GM19328 (cell line): ENCODE measurements at regions not wholly inside any gene's neighbourhood (a gene's known extent, or its start where the extent isn't known, plus 50 kb on each side); places are given as distances from the start of the nearest gene placed in this dataset.
"Not testable (repeated sequence)": the region's sequence is repeated elsewhere in the genome, so short reads cannot be mapped to it uniquely, and the experiment has no call there.

Experiments used
- ATAC-seq: cut with Tn5 transposase; IDR thresholded peaks from one replicate; pipeline ENCODE4 v1.9.1; 2021; ENCODE audit warnings: mild to moderate bottlenecking, moderate library complexity; ENCODE audit not compliant: unreplicated experiment

DNA sequence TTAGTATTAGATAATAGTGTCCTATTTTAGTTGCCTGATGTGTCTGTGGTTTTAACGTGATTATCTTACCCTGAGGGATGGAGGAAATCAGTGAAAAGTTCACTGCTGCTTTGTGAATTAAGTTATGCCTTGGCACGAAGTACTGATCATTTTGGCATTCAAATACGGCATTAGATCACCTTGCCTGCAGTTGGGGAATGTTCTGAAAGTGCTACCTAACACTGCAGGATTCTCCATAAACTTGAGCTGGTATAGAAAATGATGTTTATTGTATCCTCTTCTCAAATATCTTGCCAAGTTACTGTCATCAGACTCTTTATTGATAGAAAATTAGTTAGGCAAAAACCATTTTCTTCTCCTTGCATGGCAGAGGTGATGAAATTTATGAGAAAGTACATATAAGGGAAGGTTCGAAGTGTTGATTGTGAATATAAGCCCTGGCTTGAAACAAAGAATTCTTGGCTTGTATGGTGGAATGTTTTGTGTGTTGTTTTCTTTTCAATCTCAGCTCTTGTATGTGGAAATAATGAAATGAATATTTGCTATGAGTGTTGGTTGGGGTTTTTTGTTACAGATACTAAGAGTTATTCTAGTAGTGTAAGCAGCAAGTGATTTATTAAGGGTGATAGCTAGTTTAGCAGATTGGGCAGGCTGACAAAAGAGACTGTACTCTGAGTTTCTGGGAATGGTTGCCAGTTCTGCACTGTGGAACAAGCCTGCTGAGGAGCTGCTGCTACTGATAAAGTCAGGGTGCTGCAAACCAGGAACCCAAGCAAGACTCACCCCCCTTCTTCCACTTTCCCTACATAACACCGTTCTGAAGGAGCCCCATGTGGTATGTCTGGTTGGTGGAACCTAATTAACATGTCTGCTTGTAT lies 448.3 kb downstream of the PCNX1 start:
- ATAC-seq = peak; percentile 63

DNA sequence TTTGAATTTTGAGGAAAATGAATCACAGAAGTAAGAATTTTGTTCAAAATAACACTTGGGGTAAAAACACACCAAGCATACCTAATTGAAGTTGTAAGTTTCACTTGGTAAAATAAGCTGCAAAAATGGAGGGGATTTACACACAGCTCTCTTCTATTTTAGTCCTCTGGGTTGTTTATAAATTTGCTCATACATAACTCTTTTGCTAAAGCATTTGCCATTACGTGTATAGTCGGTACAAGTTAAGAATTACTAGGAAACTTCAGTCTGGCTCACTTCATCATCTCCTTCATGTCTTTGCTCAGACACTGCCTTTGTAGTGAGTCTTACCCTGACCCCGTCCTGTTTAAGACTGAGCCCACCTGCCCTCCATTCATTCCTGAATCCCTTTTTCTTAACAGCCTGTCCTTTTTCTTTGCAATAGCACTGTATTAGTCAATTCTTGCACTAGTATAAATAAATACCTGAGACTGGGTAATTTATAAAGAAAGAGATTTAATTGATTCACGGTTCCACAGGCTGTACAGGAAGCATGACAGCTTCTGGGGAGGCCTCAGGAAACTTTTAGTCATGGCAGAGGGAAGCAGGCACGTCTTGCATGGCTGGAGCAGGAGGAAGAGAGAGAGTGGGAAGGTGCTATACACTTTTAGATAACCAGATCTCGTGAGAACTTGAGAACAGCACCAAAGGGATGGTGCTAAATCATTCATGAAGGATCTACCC lies 451.1 kb downstream of the PCNX1 start:
- no peak for ATAC-seq

DNA sequence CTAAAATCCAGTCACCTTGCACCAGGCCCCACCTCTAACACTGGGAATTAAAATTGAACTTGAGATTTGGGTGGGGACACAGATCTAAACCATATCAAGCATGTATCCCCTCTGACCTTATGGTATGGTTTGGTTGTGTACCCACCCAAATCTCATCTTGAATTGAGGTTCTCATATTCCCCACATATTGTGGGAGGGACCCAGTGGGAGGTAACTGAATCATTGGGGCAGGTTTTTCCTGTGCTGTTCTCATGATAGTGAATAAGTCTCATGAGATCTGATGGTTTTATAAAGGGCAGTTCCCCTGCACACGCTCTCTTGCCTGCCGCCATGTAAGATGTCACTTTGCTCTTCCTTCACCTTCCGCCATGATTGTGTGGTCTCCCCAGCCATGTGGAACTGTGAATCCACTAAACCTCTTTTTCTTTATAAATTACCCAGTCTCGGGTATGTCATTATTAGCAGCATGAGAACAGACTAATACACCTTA lies 451.7 kb downstream of the PCNX1 start:
- ATAC-seq = not testable (repeated sequence)

DNA sequence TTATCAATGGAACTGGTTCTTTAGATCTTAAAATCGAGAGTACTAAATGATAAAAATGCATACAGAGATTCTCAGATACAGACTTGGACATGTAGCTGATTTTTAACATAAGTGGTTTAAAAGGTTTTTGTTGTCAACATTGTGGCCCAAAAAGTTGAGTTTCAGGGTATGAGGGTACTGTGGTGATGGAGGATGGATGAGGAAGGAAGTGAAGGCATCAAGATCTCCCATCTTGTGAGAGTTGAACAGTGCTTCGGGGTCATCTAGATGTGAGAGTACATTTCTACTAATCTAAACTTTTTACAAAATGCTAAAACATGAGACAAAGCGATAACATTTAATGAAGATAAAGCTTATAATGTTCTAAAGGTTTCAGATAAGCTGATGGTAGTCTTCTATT lies 452.6 kb downstream of the PCNX1 start:
- ATAC-seq = no peak

DNA sequence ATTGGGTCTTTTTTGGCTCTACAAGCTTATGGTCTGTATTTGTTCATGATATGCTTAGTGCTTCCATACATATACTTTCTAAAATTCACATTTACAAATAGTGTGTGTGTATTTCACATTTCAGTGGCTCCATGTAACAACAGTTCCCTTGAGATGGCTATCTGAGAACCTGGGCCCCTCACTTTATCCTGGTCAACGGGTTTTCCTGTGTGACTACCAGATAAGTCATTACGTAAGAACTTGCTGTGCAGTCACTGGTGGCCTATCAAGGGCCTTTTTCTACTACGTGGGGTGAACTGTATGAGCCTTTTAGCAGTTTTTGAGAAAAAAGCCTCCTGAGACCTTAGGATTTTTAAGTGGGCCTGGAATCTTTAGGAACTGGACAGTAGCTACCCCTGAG lies 454.1 kb downstream of the PCNX1 start:
- no peak for ATAC-seq

DNA sequence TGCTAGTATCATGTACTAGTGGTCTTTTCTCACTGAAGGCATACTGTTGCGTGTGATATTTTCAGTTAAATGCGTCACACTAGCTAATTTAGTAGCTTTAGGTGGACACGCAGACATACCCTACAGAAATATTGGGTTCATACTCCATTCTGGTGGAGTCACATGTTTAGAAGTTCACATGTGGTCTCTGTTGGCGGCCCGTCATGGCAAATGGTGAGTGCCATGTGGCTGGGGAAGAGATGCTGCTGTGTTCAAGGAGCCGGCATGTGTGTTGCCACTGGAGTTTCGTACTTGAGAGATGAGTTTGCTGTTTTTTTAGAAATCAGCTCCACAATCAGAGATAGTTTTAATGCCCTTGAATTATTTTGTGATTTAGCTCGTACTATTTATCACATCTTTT lies 454.6 kb downstream of the PCNX1 start:
- no peak for ATAC-seq

DNA sequence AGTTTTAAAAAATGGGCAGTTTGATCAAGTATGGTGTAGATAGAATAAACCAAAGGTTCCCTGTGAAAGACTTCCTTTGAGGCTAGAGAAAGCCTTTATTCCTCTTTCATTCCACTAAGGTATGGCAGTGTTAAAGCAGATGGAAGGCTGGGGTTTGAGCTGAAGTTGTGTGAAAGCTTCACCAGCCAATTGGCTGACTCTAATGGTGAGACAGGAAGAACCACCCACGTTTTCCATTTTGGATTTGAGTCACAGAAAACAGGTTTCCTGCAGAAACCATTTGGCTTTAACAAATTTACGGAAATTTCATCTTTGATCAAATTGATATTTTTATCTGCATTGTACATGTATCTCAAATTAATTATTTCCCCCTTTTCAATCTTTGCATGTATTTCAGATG lies 455.0 kb downstream of the PCNX1 start:
- no peak for ATAC-seq

DNA sequence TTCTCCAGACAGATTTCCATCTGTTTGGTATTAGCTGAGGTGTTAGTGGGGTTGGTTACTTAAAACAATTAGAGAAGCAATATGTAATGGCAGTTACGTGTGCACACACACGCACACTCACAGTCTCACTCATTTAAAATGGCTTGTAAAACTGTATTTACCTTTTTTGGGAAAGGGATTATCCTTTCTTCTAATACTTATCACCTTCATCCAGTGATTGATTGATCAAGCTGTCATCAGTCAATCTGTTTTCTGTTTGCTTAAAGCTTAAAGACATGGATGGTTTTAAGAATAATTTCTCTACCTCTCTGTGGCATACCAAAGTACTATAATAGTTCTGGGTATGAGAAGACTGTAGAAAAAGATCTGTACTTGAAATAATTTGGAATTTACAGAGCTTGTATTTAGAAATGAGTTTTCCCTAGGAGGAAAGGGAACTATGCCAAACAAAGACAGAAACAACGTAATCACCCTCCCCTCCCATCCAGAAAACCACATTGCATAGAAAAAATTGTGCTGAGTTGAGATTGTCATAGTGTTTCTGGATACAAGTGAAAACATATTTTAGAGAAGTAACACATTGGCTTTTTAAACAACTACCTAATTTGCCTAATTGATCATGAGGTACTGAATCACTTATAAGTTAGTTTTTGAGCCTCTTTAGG lies 455.8 kb downstream of the PCNX1 start:
- no peak for ATAC-seq

DNA sequence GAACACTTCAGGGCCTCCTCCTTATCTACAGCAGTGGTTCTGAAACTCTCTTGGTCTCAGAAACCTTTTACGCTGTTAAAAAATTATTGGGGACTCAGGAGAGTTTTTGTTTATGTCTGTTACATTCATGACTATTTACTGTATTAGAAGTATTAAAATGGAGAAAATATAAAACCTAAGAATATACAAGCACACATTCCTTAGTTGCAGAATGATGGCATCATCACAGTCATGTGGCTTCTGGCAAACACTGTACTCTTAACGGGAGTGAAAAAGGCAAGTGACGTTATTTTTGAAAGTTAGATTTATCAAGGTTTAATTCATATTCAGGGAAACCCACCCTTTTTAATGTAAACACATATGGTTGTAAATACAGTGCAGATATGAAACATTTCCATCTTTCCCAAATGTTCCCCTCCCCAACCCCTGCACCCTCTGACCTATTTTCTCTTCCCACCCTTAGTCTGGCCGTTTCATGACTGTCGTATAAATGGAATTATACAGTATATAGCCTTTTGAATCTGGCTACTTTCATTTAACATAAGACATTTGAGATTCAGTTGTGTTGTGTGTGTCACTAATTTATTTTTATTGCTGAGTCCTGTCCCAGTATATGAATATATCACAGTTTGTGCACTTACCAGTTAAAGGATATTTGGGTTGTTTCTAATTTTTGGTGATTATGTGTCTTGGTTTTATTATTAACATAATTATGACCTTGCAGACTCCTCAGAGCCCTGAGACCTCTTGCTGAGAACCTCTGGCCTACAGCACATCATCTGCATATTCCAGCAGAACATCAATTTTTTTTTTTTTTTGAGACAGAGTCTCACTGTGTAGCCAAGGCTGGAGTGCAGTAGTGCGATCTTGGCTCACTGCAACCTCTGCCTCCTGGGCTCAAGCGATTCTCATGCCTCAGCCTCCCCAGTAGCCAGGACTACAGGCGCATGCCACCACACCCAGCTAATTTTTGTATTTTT lies 457.0 kb downstream of the PCNX1 start:
- no peak for ATAC-seq

DNA sequence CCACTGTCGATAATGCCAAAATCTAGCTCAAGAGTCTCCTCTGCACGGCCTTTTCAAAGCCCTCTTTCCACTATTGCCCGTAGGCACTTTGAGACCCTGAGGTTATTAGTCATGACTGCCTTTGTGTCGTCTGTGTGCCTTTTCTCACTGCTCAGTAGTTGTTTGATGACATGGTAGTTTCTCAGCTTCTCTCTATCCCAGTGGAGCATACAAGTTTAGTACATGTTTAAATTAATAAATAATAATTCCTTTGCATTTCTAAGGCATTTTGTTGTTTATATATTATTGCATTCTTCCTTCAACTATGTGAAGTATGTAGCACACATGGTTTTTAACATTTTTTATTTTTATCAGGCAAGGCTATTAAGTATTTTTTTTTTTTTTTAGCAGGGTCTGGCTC lies 458.1 kb downstream of the PCNX1 start:
- ATAC-seq = no peak

DNA sequence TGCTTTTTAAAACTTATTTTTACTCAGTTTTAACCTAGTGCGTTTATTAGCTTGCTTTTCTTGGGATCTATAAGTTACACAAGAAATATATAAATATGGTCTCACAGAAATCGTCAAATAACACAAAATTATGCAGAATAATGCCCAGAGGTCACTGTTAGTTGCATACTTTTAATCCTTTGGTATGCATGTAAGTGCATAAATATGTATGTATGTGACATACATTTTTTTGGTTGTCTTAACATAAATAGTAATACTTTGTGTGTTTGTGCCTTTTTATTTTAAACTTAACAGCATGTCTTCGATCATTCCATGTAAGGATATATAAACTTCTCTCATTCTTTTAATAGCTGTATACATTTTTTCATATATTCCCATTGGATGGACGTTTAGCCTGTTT lies 459.6 kb downstream of the PCNX1 start:
- ATAC-seq = no peak

DNA sequence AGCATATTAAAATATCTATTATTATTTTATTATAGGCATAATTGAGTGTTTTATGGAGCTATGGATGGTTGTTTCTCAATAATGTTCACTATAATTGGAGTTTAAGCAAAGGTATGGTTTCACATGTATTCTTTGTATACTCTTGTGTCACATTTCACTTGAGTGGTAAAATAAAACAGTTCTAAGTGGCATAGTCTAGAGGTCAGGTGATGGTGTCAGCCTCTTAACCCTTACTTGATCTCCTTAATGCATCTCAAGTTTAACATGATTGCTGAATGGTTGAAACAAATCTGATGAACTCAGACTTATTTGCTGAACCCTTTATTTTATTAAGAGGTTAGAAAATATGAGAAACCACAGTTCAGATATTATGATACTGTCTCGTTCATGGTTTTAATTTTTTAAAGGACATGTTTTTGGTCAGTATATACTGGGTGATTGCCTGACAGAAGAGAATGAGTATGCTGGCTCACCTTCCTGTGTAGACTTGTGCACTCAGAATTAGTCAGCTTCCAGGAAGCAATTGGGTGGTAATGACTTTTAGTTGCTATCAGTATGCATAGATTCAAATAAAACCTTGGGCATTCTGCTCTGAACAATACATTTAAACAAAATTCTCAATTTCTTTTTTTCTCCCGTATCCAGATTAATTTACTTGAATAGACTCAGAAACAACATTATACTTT lies 464.6 kb downstream of the PCNX1 start:
- no peak for ATAC-seq

DNA sequence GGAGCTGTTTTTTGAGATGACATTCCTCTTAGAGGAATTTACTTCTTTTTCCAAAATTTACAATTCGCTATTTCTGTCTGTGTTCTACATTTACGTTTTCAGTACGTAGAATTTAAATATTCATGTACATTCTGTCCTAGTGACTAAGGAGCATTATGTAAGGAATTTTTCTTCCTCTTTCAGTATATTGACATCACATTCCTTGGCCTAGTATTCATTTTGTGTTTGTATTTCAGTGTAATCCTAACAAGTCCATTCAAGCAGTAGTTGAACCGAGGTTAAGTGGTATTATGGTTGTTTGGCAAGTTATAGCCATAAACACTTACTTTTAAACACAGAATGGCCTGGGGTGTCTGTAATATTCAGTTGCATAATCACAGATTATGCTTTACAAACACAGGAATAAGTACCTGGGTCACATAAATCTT lies 465.2 kb downstream of the PCNX1 start:
- no peak for ATAC-seq

DNA sequence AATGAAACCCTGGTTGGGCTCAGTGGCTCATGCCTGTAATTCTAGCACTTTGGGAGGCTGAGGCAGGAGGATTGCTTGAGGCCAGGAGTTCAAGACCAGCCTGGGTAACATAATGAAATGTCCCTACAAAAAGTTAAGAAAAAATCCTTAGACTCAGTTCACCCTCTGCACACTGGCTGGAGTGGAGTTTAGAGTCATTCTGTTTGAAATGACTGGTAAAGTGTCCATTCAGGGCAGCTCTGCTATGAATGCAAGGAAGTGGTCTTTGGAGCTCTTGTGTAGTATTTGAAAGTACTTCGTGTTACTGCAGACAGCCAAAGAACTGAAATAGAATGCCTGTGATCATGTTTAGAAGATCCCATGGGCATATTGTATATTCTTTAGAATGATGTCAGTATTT lies 466.5 kb downstream of the PCNX1 start:
- no peak for ATAC-seq

DNA sequence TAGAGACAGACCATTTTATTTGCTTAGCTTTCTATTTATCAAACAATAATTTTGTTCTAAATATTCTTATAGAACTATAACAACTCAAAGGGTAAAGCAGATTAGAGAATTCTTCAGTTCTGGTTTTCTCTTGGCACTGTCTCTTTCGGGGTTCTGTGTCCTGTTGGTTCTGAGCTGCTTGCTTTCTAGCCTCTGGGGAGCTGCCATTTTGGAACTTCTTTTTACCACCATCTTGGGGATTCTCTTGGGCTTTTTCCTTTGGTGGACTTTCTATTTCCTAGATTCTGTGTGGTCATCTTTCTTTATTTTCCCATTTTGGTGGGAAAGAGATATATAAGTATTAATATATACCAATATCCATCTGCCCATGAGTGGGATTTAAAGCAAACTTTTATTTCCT lies 467.7 kb downstream of the PCNX1 start:
- no peak for ATAC-seq

DNA sequence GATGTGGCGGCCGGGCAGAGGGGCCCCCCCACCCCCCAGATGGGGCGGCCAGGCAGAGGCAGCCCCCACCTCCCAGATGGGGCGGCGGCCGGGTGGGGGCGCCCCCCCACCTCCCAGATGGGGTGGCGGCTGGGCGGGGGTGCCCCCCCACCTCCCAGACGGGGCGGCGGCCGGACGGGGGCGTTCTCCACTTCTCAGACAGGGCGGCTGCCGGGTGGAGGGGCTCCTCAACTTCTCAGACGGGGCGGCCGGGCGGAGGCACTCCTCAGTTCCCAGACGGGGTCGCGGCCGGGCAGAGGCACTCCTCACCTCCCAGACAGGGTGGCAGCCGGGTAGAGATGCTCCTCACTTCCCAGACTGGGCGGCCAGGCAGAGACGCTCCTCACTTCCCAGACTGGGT lies 469.8 kb downstream of the PCNX1 start:
- no peak for ATAC-seq

DNA sequence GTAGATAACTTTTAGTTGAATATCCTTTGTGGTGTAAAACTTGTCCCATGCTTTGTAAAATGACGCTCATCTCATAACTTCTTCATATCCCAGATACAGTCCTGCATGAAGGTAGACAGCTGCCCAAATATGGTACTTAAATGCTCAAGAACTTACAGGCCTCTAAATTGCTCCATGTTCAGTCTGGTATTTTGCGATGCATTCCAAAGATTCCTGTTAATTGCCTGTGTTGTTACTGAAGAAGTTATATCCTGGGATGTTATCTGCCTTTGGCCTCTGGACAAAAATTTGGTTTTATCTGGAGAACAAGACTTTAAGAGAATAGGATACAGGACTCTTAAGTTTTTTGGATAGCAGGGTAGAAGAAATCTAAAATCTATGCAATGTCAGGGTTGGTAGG lies 473.0 kb downstream of the PCNX1 start:
- no peak for ATAC-seq

DNA sequence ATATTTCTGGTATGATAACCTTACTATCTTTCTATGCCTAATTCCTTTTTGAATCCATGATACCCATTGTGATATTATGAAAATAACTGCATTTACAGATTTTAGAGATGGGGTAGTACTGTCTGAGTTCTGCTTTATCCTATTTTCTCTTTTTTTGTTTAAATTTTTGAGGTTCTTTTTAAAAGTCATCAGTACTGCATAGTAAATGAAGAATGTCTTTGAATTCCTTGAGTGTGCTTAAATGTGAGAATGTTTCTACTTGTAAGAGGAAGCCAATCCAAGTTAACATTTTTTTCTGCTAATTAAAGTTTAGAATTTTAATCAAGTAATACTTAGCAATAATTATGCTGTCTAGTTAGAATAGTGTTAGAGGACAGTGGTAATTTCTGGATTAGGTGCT lies 474.6 kb downstream of the PCNX1 start:
- ATAC-seq = no peak

DNA sequence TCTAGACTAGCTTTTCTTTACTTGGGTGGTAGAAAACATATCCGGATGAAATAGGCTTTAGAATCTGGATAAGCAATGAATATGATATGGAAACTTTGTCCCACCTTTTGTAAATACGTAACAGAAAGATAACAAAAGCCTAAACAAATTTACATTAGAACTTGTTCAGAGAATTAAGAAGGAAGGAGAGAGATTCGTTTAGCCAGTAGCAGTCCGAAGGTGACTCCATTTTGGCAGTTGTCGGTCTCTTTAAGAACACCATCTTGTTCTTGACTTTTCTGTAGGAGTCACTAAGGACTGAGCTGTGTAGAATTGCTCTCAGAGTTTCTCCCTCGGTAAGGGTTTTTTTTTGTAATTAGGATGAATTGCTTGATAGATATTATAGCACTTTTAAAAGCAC lies 475.1 kb downstream of the PCNX1 start:
- ATAC-seq = no peak

DNA sequence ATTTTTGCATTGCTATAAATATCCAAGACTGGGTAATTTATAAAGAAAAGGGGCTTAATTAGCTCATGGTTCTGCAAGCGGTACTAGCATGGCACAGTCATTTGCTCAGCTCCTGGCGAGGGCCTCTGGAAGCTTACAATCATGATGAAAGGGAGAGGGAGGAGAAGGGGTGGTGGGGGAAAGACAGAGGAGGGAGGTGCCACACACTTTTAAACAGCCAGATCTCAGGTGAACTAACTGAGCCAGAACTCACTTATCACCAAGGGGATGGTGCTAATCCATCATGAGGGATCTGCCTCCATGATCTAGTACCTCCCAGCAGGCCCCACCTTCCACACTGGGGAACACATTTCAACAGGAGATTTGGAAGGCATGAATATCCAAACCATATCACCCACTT lies 476.3 kb downstream of the PCNX1 start:
- ATAC-seq = no peak
